ENCODE measurements at regions not wholly inside any gene's neighbourhood (a gene's known extent, or its start where the extent isn't known, plus 50 kb on each side); places are given as distances from the start of the nearest gene placed in this dataset.

DNA sequence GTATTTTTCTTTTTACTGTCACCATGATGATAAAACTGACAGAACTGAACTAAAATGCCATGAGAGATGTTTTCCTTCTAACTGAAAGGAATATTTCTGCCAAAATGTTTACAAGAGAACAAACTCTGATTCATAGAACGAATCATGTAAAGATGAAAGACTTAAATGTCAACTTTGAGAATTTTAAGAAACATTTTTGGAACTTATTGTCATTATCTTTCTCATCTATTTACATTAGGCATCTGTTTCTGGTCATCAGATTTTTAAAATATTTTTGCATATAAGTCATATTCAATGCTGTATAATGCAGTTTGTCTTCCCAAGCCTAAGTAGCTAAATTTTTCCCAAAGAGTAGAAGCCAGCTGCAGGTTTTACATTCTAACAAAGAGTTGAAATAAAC is 358.5 kb downstream of the TFEC start:
- no peak for TF ChIP-seq POLR2A (IDR thresholded peaks at IDR 0.05; ENCODE audit: low read length)
- TF ChIP-seq GATA1 (IDR thresholded peaks at IDR 0.05; ENCODE audit: low read depth, low read length), result no peak

Measured in erythroblast (primary cell).